GM18505 (cell line): ENCODE measurements at regions not wholly inside any gene's neighbourhood (a gene's known extent, or its start where the extent isn't known, plus 50 kb on each side); places are given as distances from the start of the nearest gene placed in this dataset.
"Not testable (repeated sequence)": the region's sequence is repeated elsewhere in the genome, so short reads cannot be mapped to it uniquely, and the experiment has no call there.

Source experiments
- ATAC-seq: cut with Tn5 transposase; IDR thresholded peaks from one replicate; pipeline ENCODE4 v1.9.1; 2021; ENCODE audit not compliant: unreplicated experiment
- POLR2A ChIP-seq: IDR thresholded peaks from 4 replicates; pipeline ENCODE4 v1.6.1; 2011; ENCODE audit warnings: borderline replicate concordance; ENCODE audit not compliant: insufficient read depth, insufficient read length; ENCODE audit errors: extremely low read depth

GRCh38 chr2:192499476-192499875 lies 304.7 kb upstream of the TMEFF2 start:
- TF ChIP-seq POLR2A: no peak
- ATAC-seq: no peak

GRCh38 chr2:192498747-192499146 lies 304.0 kb upstream of the TMEFF2 start:
- no peak for ATAC-seq
- TF ChIP-seq POLR2A: no peak

- ATAC-seq: not testable (repeated sequence)
These were observed 293.4 kb upstream of the TMEFF2 start for GRCh38 chr2:192488158-192488557.

GRCh38 chr2:192487636-192488035 lies 292.9 kb upstream of the TMEFF2 start:
- TF ChIP-seq POLR2A: no peak
- ATAC-seq: no peak

GRCh38 chr2:192484903-192485302 lies 290.2 kb upstream of the TMEFF2 start:
- no peak for ATAC-seq
- TF ChIP-seq POLR2A: no peak

- TF ChIP-seq POLR2A: no peak
- ATAC-seq: no peak
These were observed 286.3 kb upstream of the TMEFF2 start for GRCh38 chr2:192480984-192481383.

- ATAC-seq: no peak
- no peak for TF ChIP-seq POLR2A
These were observed 278.6 kb upstream of the TMEFF2 start for GRCh38 chr2:192473331-192473730.

- TF ChIP-seq POLR2A: no peak
- no peak for ATAC-seq
These were observed 277.2 kb upstream of the TMEFF2 start for GRCh38 chr2:192471982-192472381.

GRCh38 chr2:192469612-192470011 lies 274.9 kb upstream of the TMEFF2 start:
- TF ChIP-seq POLR2A: no peak
- ATAC-seq: no peak

- no peak for ATAC-seq
- TF ChIP-seq POLR2A: no peak
These were observed 273.4 kb upstream of the TMEFF2 start for GRCh38 chr2:192467953-192468660.

GRCh38 chr2:192465141-192465540 lies 270.4 kb upstream of the TMEFF2 start:
- ATAC-seq: no peak
- no peak for TF ChIP-seq POLR2A

GRCh38 chr2:192459422-192459821 lies 264.7 kb upstream of the TMEFF2 start:
- ATAC-seq: no peak
- no peak for TF ChIP-seq POLR2A

- no peak for TF ChIP-seq POLR2A
- ATAC-seq: no peak
These were observed 254.1 kb upstream of the TMEFF2 start for GRCh38 chr2:192448881-192449280.

GRCh38 chr2:192444286-192444838 lies 249.6 kb upstream of the TMEFF2 start:
- ATAC-seq: no peak
- TF ChIP-seq POLR2A: no peak
